GM18858 (cell line): ENCODE measurements at regions not wholly inside any gene's neighbourhood (a gene's known extent, or its start where the extent isn't known, plus 50 kb on each side); places are given as distances from the start of the nearest gene placed in this dataset.
"Not testable (repeated sequence)": the region's sequence is repeated elsewhere in the genome, so short reads cannot be mapped to it uniquely, and the experiment has no call there.

Experiments used
- ATAC-seq: cut with Tn5 transposase; IDR thresholded peaks from one replicate; pipeline ENCODE4 v1.9.1; 2021; ENCODE audit not compliant: unreplicated experiment

DNA sequence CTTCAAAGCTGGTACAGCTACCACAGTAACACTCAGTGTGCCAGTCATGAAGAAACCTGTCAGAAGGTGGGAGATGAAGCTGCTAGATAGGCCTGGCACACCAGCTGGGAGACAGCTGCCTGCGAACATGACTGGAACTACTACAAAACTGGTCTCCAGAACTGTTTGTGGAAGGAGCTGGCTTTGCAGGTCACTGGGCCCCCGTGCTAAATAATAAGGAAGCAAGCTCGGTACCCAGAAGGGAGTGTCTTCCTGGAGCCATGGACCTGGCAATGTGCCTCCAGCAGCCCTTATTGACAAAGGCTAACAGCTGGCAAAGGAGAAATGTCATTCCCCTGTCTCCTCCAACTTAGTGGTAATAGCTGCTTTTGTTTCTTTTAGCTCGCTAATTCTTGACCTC is 1217.6 kb upstream of the LRRN3 start:
- ATAC-seq: no peak

DNA sequence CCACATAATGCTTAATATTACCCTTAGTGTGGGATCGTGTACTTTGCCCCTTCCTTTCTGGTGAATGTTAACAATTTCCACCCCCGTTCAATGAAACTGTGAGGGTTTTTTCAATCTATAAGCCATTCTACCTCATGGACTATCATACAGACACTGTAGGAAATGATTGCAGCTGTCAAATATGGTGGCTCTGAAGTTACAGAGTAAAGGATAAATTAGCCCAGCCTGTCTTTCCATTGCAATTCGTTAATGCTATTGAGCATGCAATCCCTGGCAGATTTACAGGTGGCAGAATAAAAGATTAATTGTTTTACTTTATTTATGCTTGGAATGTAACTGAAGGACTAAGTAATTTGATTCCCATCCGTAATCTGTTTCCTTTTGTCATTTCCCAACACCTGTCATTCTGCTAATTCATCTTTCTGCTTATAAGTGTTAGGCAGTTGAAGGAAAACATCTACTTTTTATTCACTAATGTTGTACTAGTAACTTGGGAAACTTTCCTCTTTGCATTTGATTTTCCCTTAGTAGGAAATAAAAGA is 1211.6 kb upstream of the LRRN3 start:
- no peak for ATAC-seq

DNA sequence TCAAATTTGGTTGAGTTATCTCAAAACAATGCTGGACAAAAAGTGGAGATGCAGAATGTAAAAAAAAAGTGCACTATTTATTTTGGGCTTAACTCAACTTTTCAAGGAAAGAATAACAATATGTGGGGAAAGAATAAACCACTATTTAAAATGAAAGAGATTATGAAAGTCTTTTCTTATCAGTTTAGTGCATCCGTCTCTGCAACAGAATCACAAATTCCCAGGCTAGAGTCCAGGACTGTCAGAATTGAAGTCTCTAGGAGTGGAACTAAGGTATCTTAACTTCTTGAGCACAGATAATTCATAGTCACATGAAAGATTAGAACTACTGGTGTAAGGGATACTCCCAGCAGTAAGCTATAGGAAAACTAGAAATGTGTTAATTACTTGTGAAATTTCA is 1200.3 kb upstream of the LRRN3 start:
- ATAC-seq: no peak

DNA sequence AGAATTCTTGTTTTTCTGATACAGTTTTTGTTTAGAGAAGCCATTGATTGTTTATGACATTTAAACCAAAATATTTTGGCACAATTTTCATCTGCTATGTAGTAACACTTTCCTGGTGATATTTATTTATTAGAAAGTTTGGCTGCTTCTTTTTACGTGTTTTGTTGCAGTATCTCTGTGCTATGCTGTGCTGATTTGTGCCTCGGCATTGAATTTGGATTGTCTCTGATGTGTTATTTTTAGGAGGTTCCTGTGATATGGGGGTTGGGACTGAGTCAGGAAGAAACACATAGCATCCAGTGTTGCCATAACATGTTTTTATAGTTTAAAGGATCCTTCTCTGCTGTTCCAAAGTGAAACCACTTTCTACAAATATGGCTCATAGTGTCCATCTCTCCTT is 1197.7 kb upstream of the LRRN3 start:
- ATAC-seq: no peak

DNA sequence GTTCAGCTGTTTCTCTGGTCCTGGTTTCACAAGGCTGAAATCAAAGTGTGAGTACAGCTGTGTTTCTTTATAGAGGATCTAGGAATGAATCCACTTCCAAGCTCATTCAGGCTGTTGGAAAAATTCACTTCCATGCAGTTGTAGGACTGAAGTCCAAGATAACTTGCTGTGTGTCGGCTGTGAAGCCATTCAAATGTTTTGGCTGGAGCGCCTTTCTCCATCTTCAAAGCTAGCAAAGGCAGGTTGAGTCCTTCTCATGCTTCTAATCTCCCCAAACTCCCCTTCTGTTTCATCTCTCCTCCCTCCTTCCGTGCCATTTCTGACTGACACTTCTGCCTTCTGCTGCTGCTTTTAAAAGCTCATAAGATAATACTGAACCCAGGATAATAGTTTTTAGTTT is 1195.4 kb upstream of the LRRN3 start:
- ATAC-seq: no peak

DNA sequence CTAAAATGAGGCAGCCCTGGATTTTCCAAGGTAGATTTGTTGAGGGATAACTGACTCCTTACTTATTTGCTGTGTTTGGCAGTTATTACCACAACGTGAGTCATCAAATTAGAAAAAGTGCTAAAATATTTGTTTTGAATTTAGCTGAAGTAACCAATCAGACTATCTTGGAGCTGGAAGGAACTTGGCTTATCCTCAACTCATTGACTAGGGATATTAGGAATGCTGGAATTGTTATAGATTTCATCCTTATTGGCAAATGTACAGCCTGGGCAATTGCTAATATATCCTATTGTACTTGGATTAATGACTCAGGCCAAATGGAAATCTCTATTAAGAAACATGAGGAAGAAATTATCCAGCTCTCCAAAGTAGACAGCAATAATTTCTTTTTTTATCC is 1189.0 kb upstream of the LRRN3 start:
- ATAC-seq: no peak

DNA sequence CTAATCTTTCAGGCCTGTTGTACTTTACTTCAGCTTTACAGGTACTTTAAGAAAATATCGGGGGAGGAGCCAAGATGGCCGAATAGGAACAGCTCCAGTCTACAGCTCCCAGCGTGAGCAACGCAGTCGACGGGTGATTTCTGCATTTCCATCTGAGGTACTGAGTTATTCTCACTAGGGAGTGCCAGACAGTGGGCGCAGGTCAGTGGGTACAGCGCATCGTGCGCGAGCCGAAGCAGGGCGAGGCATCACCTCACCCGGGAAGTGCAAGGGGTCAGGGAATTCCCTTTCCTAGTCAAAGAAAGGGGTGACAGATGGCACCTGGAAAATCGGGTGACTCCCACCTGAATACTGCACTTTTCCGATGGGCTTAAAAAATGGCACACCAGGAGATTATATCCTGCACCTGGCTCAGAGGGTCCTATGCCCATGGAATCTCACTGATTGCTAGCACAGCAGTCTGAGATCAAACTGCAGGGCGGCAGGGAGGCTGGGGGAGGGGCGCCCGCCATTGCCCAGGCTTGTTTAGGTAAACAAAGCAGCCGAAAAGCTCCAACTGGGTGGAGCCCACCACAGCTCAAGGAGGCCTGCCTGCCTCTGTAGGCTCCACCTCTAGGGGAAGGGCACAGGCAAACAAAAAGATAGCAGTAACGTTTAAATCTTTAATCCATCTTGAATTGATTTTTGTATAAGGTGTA is 1185.4 kb upstream of the LRRN3 start:
- not testable (repeated sequence) for ATAC-seq

DNA sequence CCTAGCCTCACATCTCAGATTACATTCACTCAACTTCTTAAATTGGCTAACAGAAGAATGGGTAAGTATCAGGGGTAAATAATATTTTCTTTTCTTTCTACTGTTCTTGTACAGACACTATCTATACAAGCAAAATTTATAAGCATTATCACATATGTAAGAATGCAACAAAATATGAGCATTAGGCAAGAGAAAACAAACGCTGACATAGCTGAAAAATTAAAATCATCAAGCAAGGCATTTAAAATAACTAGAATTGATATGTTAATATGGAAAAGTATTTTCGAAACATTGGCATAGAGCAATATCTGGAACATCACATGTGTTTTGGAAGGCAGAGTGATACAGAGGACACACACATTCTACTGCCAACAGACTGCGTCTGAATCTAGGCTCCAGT is 1175.3 kb upstream of the LRRN3 start:
- no peak for ATAC-seq

DNA sequence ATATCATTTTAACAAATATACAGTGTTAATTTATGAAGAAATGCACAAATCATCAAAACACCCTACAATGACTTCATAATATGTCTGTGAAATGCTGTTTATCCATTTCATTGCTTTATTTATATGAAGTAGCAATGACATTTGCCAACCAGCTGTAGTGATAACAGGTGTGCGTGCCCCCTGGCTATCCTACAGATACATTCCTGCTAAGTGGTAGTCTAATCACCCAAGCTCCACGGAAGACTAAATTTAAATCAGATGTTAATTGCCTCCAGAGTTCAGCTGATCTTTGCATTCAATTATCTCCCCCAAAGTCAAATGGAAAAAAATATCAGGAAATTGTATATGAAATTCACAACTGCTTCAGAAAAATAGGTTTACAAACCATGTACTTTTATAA is 1164.2 kb upstream of the LRRN3 start:
- no peak for ATAC-seq

DNA sequence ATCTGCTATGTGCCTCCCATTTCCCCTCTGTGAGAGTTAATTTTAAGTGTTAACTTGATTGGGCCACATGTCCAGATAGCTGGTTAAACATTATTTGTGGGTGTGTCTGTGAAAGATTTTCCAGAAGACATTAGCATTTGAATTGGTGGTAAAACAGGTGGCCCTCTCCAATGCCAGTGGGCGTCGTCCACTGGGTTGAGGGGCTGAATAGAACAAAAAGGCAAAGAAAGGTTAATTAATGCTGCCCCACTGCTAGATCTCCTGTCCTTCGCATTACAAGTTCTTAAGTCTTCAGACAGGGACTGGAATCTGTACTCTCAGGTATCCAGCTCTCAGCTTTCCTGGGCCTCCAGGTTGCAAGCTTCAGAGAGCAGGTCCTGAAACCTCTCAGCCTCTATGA is 1160.9 kb upstream of the LRRN3 start:
- no peak for ATAC-seq

DNA sequence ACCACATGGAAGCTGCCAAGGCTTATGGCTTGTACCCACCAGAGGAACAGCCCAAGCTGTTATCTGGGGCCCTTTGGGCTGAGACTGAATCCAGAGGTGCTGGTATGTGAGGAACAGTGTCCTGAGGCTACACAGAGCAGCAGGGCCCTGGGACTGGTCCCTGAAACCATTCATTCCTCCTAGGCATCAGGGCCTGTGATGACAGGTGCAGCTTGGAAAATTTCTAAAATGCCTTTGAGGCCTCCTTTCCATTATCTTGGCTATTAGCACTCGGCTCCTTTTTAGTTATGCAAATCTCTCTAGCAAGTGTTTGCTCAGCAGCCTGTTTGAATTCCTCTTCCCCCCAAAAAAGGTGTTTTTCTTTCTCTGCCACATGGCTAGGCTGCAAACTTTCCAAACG is 1151.7 kb upstream of the LRRN3 start:
- ATAC-seq: no peak

DNA sequence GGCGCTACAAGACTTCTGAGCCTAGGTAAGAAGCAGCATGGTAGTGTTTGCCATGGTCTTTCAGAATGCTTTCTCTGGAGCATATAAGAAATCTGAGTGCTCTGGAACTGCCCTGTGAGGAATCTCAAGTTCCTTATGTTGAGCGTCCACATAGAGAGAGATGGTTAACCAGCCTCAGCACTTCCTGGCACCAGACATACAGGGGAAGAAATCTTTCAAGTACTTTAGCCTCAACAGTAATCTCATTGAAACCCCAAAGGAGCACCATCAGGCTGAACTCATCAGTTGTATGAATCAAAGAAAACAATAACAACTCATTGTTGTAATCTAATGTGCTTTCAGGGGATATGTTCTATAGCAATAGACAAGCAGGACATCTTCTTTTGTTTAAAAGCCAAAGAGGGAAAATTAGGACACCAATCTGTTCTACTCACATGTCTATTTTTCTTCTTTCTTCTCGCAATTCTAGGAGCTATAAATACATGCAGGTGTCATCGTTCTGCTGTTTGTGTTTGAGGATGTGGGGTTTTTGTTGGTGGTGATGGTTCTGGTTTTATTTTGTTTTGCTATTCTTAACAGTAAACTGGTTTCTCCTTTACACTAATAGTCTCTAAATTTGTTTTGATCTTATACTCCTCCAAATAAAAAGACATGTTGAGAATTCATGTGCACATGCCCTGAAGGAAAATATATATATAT is 1145.0 kb upstream of the LRRN3 start:
- no peak for ATAC-seq

DNA sequence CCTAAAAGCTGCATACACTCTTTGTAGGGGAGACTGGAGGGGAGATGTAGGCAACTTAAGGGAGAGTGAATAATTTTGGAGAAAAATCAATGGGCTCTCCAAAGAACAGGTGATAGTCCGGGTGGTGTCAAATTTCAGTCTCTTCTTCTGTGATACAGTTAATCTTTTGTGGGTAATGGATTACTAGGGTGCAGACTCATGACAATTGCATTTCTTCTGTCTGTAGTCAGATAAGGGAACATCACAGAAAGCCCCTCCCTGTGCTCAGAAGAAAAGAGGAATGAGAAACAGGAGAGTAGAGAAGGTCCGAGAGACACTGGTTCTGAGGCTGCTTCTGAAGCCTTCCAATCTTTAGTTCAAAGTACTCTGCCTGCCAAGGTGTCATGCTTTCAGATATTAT is 1140.7 kb upstream of the LRRN3 start:
- ATAC-seq: no peak

DNA sequence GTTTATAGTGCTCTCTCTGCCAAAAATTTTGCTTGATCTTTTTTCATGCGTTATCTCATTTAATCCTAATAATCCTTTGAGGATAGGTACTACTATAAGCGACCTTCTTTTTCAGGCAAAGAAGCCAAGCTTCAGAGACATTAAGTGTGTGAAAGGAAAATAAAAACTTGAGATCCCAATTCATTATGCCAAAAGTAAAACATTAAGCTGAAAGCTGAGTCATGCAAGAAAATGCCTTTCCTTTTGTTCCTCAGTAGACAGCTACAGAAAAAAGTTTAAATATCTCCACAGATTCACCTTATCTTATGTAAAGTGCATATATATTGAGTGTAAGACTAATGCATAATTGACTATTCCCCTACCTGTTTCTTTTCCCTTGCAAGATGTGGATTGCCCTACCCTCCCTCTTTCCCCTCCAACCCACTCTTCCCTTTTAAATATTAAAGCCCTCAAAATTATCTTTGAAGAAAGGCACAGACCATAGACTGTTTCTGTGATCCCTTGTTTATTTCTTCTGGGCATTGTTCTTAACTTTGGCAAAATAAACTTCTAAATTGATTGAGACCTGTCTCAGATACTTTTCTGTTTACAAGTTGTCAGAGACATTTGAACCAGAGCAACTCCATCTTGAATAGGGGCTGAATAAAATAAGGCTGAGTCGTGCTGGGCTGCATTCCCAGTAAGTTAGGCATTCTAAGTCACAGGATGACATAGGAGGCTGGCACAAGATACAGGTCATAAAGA is 1139.9 kb upstream of the LRRN3 start:
- no peak for ATAC-seq

DNA sequence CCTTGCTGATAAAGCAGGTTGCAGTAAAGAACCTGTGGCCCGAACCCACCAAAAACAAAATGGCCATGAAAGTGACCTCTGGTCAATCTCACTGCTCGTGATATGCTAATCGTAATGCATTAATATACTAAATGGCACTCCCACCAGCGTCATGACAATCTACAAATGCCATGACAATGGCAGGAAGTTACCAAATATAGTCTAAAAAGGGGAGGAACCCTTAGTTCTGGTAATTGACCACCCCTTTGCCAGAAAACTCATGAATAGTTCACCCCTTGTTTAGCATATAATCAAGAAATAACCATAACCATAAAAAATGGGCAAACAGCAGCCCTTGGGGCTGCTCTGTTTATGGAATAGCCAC is 1139.4 kb upstream of the LRRN3 start:
- ATAC-seq: no peak

DNA sequence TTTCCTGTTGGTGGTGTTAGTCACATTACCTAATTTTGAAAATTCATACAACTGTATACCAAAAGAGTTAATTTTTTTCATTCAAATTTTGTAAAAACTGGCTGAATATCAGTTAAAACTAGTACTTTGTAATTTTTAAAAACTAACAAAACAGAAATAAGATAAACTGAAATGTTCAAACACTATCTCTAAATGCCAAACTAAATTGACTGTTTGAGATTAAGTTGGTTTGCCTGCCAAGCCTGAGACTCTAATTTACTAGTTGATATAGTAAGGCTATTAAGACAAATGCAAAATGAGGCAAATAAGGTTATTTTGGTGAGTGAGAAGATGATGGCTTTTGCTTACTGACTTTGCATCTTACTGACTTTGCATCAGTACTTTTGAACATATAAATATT is 1134.9 kb upstream of the LRRN3 start:
- ATAC-seq: no peak

DNA sequence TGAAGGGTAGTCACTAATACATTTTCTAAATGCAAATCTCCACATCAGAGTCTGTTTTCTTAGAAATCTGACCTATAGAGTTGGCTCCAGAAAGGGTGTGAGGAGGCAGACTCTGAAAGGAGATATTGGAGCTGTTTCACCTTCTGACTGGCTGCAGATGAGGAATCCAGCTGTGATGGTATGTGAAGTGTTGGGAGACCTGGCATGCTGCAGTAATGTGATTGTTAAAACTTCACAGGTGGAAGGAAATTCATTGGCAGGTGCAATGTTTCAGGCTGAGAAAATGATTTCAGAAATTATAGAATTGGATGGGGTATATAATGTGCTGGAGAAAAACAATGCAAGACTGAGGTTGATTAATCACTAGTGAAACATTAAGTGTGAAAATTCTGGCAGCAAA is 1134.0 kb upstream of the LRRN3 start:
- no peak for ATAC-seq

DNA sequence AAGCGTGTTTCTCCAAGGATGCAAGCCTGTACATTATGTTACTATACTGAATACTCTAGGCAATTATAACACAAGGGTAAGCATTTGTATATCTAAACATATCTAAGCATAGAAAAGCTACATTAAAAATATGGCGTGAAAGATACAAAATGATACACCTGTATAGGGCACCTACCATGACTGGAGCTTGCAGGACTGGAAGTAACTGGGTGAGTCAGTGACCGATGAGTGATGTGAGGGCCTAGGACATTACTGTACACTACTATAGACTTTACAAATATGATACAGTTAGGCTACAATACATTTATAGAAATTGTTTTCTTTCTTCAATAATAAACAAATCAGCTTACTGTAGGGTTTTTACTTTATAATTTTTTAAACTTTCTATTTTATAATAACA is 1127.2 kb upstream of the LRRN3 start:
- ATAC-seq: no peak

DNA sequence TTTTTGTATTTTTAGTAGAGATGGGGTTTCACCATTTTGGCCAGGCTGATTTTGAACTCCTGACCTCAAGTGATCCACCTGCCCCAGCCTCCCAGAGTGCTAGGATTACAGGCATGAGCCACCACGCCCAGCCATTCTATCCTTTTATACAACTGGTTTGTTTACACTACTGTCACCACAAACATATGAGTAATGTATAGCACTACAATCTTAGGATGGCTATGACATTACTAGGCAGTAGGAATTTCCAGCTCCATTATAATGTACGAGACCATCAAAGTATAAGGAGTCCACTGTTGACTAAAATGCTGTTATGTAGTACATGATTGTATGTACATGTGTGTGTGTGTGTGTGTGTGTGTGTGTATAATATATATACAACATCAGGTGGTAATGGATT is 1126.1 kb upstream of the LRRN3 start:
- no peak for ATAC-seq

DNA sequence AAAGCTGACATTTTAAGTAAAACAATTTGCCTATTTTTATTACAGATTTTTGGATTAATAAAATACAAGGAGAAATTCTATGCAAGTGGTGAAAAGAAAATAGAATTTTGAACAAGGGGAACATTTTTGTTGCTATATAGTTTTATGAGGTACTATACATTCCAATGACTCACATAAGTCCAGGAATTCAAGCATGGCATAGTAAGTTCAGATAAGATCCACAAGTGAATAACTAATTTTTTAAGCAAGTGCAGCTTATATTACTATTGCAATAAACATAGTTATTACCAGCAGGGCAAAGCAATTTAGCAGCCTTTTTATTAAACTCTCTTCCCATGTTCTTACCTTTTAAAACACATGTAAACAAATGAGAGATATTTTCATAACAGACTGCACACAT is 1123.5 kb upstream of the LRRN3 start:
- ATAC-seq: no peak

DNA sequence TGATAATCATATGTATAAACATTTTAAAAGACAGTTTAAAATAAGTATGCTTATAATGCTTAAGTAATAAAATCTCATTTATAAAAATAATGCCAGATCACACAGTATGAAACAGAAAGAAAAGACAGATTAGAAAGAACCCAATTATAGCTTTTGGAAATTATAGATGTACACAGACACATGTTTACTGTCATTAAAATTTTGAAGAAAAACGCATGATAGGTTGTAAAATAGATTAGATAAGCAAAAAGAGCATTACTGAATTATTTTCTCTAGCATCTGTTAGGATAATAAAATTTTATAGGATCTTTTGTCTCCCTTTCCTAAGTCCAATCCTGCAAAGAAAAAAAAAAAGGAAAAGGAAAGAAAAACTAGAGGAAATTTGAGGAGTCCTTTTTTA is 1107.3 kb upstream of the LRRN3 start:
- ATAC-seq: no peak

DNA sequence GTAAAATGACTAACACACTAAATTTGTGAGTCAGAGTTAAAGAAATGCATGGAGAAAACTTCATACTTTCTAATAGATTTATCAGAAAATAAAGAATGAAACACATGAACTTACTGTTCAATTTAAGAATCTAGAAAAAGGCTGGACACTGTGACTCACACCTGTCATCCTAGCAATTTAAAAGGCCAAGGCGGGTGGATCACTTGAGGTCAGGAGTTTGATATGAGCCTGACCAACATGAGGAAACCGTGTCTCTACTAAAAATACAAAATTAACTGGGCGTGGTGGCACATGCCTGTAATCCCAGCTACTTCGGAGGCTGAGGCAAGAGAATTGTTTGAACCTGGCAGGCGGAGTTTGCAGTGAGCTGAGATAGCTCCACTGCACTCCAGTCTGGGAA is 1106.2 kb upstream of the LRRN3 start:
- no peak for ATAC-seq
